ENCODE measurements at regions not wholly inside any gene's neighbourhood (a gene's known extent, or its start where the extent isn't known, plus 50 kb on each side); places are given as distances from the start of the nearest gene placed in this dataset.

DNA sequence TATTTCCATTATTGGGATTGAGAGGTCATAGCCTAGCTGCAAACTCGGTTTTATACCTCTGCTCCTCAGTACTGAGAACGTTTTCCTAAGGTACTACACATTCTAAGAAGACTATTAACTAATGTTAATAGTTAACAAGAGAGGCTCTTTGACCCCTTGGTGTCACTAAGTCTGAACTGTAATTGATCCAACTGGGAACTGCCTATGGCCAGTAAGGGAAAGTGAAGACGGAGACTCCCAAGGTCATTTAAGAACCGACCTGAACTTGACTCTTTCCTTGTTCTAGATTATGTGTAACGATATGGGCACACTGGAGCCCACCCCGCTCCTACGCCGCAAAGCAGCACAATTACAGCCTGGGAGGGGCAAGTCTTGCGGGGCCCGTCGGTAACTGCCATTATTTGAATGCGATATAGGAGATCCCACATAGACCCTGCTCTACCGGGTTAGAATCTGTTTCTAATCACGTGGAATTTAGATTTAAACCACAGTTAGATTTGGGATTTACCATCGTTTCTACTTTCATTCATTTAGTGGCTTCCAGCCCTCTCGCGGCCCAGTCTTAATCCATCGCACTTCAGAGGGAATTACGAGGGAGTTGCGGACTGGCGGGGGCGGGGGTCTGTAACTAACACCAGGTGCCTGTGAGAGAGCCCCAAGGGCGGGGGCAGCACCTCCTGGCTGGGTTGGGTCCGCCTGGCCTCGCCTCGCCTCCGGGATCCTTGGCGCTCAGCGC is 84.1 kb upstream of the EPB41L3 start:
- Histone ChIP-seq H3K27ac (ENCODE audit: low read depth, low read length) (no peak overlapping the region), H3K4me1 (ENCODE audit: control insufficient read depth, low read length) (no peaks in the 10 kb centered on the region), H3K79me2 (ENCODE audit: control insufficient read depth, low read length) (no peaks in the 10 kb centered on the region), H3K4me3 (ENCODE audit: low read length) (no peak overlapping the region), H3K27me3 (ENCODE audit: control insufficient read depth, low read length) (no peaks in the 10 kb centered on the region), H3K36me3 (ENCODE audit: control insufficient read depth, low read length) (no peaks in the 10 kb centered on the region), H3K9me3 (ENCODE audit: control insufficient read depth, insufficient read depth, low read length) (peaks cover 8% of the 10 kb centered on the region; the same call in 1 of the 2 replicates), H4K20me1 (ENCODE audit: control insufficient read depth, insufficient read depth, low read depth, low read length) (no peaks in the 10 kb centered on the region), H3F3A (ENCODE audit: control insufficient read depth, insufficient read depth) (no peaks in the 10 kb centered on the region), H3K4me2 (ENCODE audit: low read length) (no peak overlapping the region), H3K9me2 (replicated peaks; ENCODE audit: control insufficient read depth, low read length) (no peaks in the 10 kb centered on the region)
- TF ChIP-seq, protein P1, sequence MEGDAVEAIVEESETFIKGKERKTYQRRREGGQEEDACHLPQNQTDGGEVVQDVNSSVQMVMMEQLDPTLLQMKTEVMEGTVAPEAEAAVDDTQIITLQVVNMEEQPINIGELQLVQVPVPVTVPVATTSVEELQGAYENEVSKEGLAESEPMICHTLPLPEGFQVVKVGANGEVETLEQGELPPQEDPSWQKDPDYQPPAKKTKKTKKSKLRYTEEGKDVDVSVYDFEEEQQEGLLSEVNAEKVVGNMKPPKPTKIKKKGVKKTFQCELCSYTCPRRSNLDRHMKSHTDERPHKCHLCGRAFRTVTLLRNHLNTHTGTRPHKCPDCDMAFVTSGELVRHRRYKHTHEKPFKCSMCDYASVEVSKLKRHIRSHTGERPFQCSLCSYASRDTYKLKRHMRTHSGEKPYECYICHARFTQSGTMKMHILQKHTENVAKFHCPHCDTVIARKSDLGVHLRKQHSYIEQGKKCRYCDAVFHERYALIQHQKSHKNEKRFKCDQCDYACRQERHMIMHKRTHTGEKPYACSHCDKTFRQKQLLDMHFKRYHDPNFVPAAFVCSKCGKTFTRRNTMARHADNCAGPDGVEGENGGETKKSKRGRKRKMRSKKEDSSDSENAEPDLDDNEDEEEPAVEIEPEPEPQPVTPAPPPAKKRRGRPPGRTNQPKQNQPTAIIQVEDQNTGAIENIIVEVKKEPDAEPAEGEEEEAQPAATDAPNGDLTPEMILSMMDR (IDR thresholded peaks at IDR 0.05; ENCODE audit: low read depth, low read length, poor library complexity, severe bottlenecking) = no peak
- TF ChIP-seq EZH2phosphoT487 (IDR thresholded peaks at IDR 0.05; ENCODE audit: borderline replicate concordance, low read length) = no peak

DNA sequence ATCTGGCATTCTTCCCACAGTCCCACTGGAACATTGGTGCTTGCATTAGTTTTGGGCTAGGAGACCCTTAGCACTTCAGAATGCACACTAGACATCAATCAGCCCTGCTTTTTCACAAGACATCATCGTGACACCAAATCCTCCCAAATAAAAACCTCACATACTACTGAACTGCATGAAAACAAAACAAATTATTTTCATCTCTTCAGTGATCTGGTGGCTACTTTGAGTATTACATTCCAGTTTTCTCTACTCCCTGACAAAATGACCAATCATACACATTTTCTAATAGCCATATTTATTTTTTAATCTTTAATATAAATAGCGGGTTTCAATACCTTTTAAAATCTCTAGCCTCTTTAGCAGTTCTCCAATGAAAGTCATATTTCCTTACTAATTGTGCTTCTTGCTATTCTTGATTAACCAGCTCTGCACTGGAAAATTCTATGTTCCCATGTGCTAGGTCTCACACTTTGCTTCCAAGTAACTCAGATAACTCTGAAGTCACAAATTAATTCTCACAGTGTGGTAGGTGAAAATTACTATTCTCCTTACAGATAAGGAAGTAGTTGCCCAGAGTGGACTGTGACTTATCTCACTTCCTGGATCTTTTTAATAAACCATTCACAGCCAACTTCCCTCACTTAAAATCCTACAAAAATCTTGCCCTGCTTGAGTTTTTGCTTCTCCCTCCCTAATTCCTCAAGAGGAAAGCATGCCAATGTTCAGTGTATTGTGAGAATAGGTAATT is 82.5 kb upstream of the EPB41L3 start:
- no peaks in the 10 kb centered on the region for H3K27me3 ChIP-seq (ENCODE audit: control insufficient read depth, low read length)

DNA sequence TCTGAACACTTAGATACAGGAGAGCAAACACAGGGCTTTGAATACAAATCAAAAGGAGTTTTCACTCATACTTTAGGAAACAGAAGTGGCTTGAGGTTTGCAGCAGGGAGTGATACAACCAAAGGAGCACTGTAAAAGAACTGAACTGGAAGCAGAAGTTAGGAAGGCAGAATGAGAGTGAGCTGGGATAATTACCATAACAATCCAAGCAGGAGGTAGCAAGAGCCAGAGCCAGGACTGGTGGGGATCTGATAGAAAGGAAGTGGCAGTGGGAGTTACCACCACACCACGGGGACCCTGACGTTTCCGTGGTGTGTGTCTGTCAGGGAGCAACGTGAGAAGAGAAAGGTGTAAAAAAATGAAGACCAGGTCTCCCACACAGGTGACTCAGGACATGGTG is 81.3 kb upstream of the EPB41L3 start:
- Histone ChIP-seq H3K4me2 (ENCODE audit: low read length) (no peak overlapping the region), H3K9me3 (ENCODE audit: control insufficient read depth, insufficient read depth, low read length) (peaks cover 8% of the 10 kb centered on the region; the same call in 1 of the 2 replicates), H3K4me1 (ENCODE audit: control insufficient read depth, low read length) (no peaks in the 10 kb centered on the region), H3K4me3 (ENCODE audit: low read length) (no peak overlapping the region), H3K27me3 (ENCODE audit: control insufficient read depth, low read length) (no peaks in the 10 kb centered on the region), H3K9me2 (replicated peaks; ENCODE audit: control insufficient read depth, low read length) (no peaks in the 10 kb centered on the region), H3F3A (ENCODE audit: control insufficient read depth, insufficient read depth) (no peaks in the 10 kb centered on the region), H3K79me2 (ENCODE audit: control insufficient read depth, low read length) (no peaks in the 10 kb centered on the region), H3K36me3 (ENCODE audit: control insufficient read depth, low read length) (no peaks in the 10 kb centered on the region), H3K27ac (ENCODE audit: low read depth, low read length) (no peak overlapping the region), H4K20me1 (ENCODE audit: control insufficient read depth, insufficient read depth, low read depth, low read length) (no peaks in the 10 kb centered on the region)
- TF ChIP-seq, protein P1 (IDR thresholded peaks at IDR 0.05; ENCODE audit: low read depth, low read length, poor library complexity, severe bottlenecking) = no peak
- no peak for TF ChIP-seq EZH2phosphoT487 (IDR thresholded peaks at IDR 0.05; ENCODE audit: borderline replicate concordance, low read length)

More for the DNA sequence above, 82.5 kb upstream of the EPB41L3 start:
- H3K27ac ChIP-seq (ENCODE audit: low read depth, low read length) = no peak overlapping the region
- no peaks in the 10 kb centered on the region for H3K9me2 ChIP-seq (replicated peaks; ENCODE audit: control insufficient read depth, low read length)
- no peaks in the 10 kb centered on the region for H3K36me3 ChIP-seq (ENCODE audit: control insufficient read depth, low read length)
- no peaks in the 10 kb centered on the region for H3K79me2 ChIP-seq (ENCODE audit: control insufficient read depth, low read length)
- TF ChIP-seq, protein P1 (IDR thresholded peaks at IDR 0.05; ENCODE audit: low read depth, low read length, poor library complexity, severe bottlenecking) = no peak
- TF ChIP-seq EZH2phosphoT487 (IDR thresholded peaks at IDR 0.05; ENCODE audit: borderline replicate concordance, low read length) = no peak
- no peaks in the 10 kb centered on the region for H3F3A ChIP-seq (ENCODE audit: control insufficient read depth, insufficient read depth)
- no peaks in the 10 kb centered on the region for H3K4me1 ChIP-seq (ENCODE audit: control insufficient read depth, low read length)
- no peak overlapping the region for H3K4me2 ChIP-seq (ENCODE audit: low read length)
- H4K20me1 ChIP-seq (ENCODE audit: control insufficient read depth, insufficient read depth, low read depth, low read length) = no peaks in the 10 kb centered on the region
- no peak overlapping the region for H3K4me3 ChIP-seq (ENCODE audit: low read length)
- H3K9me3 ChIP-seq (ENCODE audit: control insufficient read depth, insufficient read depth, low read length) = peaks cover 8% of the 10 kb centered on the region; the same call in 1 of the 2 replicates

All from DOHH2 (cell line).